ENCODE measurements at regions not wholly inside any gene's neighbourhood (a gene's known extent, or its start where the extent isn't known, plus 50 kb on each side); places are given as distances from the start of the nearest gene placed in this dataset.

- TF ChIP-seq CTCF (IDR thresholded peaks at IDR 0.05; ENCODE audit: low read depth, low read length, missing control alignments) = no peak
- no peak overlapping the region for H3K4me3 ChIP-seq (replicated peaks; ENCODE audit: low read depth, low read length)
- DNase-seq (ENCODE audit: extremely low read depth, low read depth) = no peak
Observed at GRCh38 chr9:129280236-129280622, 102.2 kb upstream of the IER5L start.

- H3K4me3 ChIP-seq (replicated peaks; ENCODE audit: low read depth, low read length) = no peak overlapping the region
- no peak for TF ChIP-seq CTCF (IDR thresholded peaks at IDR 0.05; ENCODE audit: low read depth, low read length, missing control alignments)
- DNase-seq (ENCODE audit: extremely low read depth, low read depth) = no peak
Observed at GRCh38 chr9:129278391-129279237, 100.6 kb upstream of the IER5L start.

- no peak for TF ChIP-seq CTCF (IDR thresholded peaks at IDR 0.05; ENCODE audit: low read depth, low read length, missing control alignments)
- no peak for DNase-seq (ENCODE audit: extremely low read depth, low read depth)
- no peak overlapping the region for H3K4me3 ChIP-seq (replicated peaks; ENCODE audit: low read depth, low read length)
Observed at GRCh38 chr9:129276486-129277230, 98.6 kb upstream of the IER5L start.

GRCh38 chr9:129275626-129276247 is 97.7 kb upstream of the IER5L start:
- no peak for DNase-seq (ENCODE audit: extremely low read depth, low read depth)
- H3K4me3 ChIP-seq (replicated peaks; ENCODE audit: low read depth, low read length) = no peak overlapping the region
- no peak for TF ChIP-seq CTCF (IDR thresholded peaks at IDR 0.05; ENCODE audit: low read depth, low read length, missing control alignments)

- no peak for TF ChIP-seq CTCF (IDR thresholded peaks at IDR 0.05; ENCODE audit: low read depth, low read length, missing control alignments)
- H3K4me3 ChIP-seq (replicated peaks; ENCODE audit: low read depth, low read length) = no peak overlapping the region
- no peak for DNase-seq (ENCODE audit: extremely low read depth, low read depth)
Observed at GRCh38 chr9:129273941-129274684, 96.1 kb upstream of the IER5L start.

GRCh38 chr9:129273136-129273895 is 95.3 kb upstream of the IER5L start:
- DNase-seq (ENCODE audit: extremely low read depth, low read depth) = no peak
- H3K4me3 ChIP-seq (replicated peaks; ENCODE audit: low read depth, low read length) = no peak overlapping the region
- no peak for TF ChIP-seq CTCF (IDR thresholded peaks at IDR 0.05; ENCODE audit: low read depth, low read length, missing control alignments)

All from HFF-Myc (cell line).